Jurkat, Clone E6-1 (cell line): ENCODE measurements at regions not wholly inside any gene's neighbourhood (a gene's known extent, or its start where the extent isn't known, plus 50 kb on each side); places are given as distances from the start of the nearest gene placed in this dataset.
"Not testable (repeated sequence)": the region's sequence is repeated elsewhere in the genome, so short reads cannot be mapped to it uniquely, and the experiment has no call there.

Source experiments
- DNase-seq: peaks from one replicate; pipeline ENCODE4 v3.0.0-alpha.2; 2011; ENCODE audit warnings: low read depth, low spot score
- H3K4me3 ChIP-seq: 2 replicates; pipeline ENCODE4 v1.5.1; 2011; ENCODE audit warnings: mild to moderate bottlenecking, low read length, control low read depth, moderate library complexity

DNA sequence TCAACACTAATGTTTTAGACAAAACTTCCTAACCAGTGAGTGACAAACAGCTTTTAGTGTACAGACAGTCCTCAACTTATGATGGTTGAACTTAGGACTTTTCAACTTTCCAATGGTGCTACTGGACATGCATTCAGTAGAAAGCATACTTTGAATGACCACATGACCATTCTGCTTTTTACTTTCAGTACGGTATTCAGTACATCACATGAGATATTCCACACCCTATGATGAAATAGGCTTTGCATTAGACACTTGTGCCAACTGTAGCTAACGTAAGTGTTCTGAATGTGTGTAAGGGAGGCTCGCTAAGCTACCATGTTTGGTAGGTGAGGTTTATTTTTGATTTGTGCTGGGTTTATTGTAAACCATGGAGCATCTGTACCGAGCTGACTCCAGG is 113.7 kb downstream of the WNT7A start:
- DNase-seq: no peak
- H3K4me3 ChIP-seq: no peak overlapping the region

DNA sequence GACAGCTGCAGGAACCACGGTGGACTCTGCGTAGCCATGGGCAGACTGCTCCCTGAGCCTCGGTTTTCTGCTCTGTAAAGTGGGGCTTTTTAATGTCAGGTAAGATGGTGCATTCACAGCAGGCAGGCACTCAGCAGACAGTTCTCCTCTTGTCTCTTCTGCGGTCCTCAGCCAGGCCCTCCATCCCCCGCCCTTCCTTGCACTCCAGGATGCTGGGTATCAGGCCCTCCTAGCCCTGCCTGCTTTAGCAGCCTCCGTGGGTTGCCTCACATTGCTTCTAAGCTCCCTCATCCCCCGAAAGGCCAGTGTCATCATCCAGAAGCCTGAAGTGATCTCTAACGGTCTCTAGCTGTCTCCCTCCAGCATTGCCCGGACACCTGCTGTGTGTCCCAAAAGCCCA is 115.7 kb downstream of the WNT7A start:
- no peak for DNase-seq
- no peak overlapping the region for H3K4me3 ChIP-seq

DNA sequence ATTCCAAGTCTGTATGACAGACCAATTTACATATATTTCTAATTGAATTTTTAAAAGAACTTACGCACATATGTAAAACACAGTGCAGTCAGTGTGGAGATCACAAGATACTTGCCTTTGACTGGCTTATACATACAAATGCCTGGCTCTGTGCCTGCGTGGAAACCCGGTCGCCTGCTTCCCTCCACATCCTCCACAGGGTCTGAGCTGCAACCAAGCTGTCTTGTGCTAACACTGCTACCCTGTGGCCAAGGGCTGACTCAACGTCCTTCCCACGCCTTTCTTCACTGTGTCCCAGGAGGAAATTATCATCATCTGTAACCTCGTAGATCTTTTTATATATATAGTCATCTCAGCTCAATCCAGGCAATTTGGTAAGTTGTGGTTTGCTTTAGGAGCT is 117.0 kb downstream of the WNT7A start:
- no peak overlapping the region for H3K4me3 ChIP-seq
- no peak for DNase-seq

DNA sequence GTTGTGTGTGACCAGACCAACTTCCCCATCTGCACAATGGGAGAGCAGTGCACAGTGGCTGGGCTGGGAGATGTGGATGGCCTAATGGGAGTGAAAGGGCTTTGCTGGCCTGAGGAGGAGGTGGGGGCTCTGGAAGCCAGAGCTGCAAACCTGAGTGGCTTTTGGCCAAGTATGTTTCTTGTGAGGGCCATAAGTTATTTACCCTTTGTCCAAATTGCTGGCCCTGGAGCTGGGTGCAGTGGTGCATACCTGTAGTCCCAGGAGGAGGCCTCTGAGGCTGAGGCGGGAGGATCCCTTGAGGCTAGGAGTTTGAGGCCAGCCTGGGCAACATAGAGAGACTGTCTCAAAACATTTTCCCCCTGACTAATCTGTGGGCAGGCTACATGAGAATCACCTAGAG is 129.1 kb downstream of the WNT7A start:
- no peak for DNase-seq
- H3K4me3 ChIP-seq: no peak overlapping the region

DNA sequence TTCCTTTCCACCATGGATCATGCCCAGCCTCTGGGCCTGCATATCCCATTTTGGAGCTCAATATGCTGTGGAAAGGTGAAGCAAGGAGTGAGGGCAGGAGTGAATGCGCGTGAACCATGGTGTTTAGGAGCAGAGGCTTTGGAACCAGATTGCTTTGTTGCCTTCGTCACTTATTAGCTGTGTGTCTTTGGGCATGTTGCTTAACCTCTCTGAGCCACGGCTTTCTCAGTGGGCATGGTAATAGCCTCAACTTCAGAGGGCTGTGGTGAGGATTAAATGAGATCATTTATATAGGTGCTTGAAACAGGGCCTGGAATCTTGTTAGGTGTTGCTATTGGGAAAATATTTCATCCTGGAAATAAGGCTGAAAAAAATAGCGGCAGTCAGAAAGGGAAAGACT is 129.7 kb downstream of the WNT7A start:
- no peak overlapping the region for H3K4me3 ChIP-seq
- no peak for DNase-seq

DNA sequence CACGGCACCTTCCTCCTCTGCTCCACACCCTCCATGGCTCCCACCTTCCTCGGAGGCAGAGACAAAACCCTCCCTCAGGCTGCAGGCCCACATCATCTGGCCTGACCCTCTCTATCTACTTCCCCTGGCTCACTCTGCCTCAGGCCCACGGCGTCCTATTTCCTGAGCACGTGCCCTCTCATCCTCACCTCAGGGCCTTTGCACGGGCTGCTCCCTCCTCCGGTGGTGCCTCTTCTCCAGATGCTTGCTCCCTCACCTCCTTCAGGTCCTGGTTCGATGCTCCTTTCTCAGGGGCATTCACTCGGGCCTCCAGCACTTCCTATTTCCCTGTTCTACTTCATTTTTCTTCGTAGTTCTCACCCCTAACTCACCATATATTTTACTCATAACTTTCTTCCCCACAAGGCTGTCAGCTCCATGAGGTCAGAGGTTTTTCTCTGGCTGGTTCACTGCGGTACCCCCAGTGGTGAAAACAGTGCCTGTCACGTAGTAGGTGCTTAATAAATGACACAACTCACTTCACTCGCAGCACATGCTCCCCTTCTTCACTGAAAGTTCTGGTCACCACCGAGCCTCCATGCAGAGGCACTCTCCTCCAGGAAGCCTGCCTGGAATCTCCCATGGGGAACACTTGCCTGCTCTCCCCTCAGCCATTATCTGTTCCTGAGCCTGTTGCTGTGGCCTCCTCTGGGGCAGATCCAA is 130.7 kb downstream of the WNT7A start:
- no peak overlapping the region for H3K4me3 ChIP-seq
- DNase-seq: no peak

DNA sequence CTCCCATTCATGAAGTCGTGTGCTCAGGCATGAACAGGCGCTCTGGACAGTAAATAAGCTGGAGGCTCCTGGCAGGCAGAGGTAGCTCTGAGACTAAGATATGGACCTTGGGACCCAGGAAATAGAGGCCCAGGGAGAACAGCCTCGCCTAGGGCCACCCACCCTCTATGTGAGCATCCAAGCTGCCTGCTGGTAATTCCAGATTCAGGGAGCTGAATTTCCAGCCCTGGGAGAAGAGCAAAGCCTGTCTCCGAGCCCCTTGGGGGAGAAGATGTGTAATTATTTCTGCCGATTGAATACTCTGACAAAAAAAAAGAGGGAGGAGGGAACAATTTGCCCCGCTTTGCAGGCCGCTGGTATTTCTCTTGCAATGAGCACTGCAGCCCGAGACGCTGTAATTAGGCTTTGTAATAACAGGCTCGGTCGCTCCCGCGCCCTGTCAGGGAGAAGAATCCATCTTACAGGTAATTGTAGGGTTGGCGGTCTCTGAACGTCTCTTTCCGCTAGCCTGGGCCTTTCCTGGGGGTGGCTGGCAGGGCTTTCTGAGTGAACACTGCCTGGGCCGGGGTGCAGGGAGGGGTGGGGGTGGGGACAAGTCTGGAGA is 131.5 kb downstream of the WNT7A start:
- H3K4me3 ChIP-seq: no peak overlapping the region
- DNase-seq: no peak

DNA sequence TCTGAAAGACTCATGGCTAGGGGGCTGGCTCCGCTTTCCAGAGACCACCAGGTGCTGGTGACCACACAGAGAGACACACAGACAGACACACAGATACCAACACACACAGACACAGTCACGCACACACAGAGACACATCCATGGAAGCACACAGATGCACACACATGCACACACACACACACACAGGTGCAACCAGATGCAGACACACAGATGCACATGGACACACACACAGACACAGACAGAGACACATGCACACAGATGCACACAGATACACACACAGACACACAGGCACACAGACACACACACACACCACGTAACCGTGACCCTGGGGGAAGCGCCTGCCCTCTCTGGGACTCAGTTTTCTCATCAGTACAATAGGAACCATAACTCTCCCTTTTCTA is 132.2 kb downstream of the WNT7A start:
- DNase-seq: no peak
- no peak overlapping the region for H3K4me3 ChIP-seq

DNA sequence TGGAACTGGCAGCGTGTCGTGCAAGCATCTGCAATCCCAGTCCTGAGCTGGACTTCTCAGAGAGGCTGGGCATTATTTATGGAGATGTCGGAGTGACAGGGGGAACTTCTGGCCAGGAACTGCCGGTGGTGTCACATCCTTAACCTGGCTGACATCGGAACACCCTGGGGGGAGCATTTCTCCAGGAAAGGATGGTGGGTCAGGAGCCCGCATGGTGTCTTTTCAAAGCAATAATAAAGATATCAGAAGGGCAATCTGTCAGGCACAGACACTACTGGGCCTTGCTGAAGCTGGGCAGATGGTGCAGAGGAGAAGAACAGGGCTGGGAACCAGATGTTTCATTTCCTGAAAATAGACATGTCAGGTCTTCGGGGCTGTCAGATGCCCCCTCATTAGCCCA is 133.5 kb downstream of the WNT7A start:
- DNase-seq: no peak
- no peak overlapping the region for H3K4me3 ChIP-seq

DNA sequence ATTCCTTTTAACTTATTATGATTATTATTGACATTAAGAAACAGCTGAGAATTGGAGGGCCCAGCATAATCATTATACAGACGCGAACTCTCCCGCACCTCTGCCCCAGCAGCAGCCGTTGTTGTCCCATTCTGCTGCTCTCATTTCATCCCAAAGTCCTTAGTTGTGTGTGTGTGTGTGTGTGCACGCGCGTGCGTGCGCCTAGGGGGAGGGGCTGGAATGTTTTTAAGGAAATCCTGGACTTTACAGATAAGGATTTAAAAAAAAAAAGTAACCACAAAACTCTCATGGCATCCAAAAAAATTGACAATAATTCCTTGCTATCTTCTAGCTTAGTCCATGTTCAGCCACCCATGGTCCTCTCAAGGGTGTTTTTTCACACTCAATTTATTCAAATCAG is 134.2 kb downstream of the WNT7A start:
- H3K4me3 ChIP-seq: no peak overlapping the region

DNA sequence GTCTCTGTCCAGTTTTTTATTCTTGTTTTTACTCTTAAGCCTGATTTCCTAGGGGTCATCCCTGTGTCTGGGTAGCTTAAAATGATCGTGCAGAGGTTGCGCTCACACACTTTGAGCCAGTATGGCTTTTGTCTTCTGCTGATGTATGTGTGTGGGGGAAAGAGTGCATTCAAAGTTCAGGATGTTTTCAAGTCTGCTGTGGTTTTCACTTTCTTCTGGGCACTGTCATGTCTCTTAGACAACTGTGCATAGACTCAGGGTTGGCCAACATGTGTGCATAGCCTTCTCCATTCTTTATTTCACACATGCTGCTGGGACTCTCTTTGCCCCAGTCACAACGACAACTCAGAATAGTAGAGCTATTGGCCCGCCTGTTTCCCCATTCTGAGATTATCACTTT is 139.1 kb downstream of the WNT7A start:
- DNase-seq: no peak

More for the DNA sequence above, 134.2 kb downstream of the WNT7A start:
- DNase-seq: no peak

DNA sequence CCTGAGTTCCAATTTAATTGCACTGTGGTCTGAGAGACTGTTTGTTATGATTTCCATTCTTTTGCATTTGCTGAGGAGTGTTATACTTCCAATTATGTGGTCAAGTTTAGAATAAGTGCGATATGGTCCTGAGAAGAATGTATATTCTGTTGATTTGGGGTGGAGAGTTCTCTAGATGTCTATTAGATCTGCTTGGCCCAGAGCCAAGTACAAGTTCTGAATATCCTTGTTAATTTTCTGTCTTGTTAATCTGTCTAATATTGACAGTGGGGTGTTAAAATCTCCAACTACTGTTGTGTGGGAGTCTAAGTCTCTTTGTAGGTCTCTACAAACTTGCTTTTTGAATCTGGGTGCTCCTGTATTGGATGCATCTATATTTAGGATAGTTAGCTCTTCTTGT is 146.1 kb downstream of the WNT7A start:
- DNase-seq, H3K4me3 ChIP-seq: not testable (repeated sequence)

More for the DNA sequence above, 139.1 kb downstream of the WNT7A start:
- no peak overlapping the region for H3K4me3 ChIP-seq

DNA sequence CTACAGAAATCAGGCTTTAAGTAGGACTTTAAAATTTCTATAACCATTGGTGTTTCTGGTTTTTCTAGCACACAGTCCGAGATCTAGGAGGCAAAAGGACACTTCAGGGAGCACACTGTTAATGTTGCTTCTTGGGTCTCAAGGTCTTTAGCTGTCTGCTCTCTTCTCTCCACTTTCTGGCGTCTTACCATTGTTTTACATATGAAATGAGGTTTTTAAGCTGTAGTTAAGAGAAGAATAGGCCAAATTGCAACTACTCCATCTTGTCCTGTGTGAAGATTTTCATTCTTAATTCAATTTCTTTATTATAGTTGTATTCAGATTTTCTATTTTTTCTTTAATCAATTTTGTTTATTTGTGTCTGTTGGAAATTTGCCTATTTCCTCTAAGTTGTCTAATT is 151.4 kb downstream of the WNT7A start:
- DNase-seq: no peak
- no peak overlapping the region for H3K4me3 ChIP-seq

DNA sequence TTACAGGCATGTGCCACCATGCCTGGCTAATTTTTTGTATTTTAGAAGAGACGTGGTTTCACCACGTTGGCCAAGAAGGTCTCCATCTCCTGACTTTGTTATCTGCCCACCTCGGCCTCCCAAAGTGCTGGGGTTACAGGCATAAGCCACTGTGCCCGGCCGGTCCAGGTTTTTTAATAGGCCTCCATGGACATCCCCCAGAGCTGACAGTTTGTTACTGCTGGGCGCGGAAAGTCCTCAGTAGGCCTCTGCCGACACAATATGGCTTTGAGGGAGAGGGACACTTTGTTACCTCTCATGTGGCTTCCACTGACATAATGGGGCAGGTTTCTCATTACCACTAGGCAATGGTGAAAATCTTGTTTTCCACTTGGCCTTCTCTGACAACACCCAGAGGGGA is 152.0 kb downstream of the WNT7A start:
- no peak for DNase-seq

DNA sequence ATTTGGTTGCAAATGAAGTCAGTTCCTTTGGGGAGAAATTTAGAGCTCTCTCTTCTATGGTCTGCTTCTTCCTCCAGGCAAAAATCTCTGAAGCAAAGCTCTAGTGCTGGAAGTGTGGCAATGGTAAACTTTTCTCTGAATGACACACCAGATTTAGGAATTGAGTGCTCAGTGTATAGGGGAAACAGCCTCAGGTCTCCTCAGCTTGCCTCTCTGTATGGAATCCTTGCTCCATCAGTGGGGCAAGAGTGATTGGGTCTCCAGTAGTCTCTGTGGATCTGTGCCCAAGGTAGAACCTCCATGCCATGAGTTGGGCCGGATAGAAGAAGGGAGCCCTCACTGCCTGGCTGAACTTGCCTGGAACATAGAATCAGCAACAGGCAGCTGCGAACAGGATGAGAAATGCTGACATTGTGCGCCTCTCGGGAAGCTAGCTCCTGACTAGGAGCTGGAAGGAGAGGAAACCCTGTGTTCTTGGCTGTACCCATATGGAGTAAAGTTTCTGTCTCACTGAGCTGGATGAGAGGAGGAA is 156.1 kb downstream of the WNT7A start:
- H3K4me3 ChIP-seq: no peak overlapping the region
- DNase-seq: no peak

More for the DNA sequence above, 152.0 kb downstream of the WNT7A start:
- H3K4me3 ChIP-seq: no peak overlapping the region

DNA sequence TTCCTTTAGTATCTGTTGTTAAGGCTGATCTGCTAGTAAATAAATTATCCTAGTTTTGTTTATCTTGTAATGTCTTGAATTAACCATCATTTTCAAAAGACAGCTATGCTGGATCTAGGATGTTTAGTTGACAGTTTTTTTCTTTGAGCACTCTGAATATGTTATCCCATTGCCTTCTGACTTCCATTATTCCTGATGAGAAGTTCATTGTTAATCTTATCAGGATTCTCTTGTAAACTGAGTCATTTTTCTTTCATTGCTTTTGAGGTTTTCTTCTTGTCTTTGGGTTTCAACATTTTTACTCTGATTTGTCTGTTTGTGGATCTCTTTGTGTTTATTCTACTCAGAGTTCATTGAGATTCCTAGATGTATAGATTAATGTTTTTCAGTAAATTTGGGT is 157.7 kb downstream of the WNT7A start:
- no peak for DNase-seq
- no peak overlapping the region for H3K4me3 ChIP-seq

DNA sequence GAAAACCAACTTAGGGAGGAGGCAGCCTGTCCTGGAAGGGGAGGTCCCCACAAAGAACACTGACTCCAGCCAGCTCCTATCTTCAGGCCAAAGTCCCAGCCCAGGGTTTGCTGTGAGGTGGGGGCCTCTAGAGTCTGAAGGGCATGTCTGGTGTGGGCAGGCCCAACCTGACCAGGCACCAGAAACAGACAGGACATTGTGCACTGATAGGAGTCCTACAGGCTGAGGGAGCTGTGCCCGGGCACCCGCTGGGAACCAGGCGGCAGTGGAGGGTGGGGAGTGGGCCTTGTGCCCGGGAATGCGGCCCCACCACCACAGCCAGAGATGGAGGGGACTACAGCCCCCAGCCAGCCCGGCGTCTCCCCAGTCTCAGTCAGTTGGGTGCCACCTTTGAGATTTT is 161.4 kb downstream of the WNT7A start:
- no peak for DNase-seq
- no peak overlapping the region for H3K4me3 ChIP-seq

DNA sequence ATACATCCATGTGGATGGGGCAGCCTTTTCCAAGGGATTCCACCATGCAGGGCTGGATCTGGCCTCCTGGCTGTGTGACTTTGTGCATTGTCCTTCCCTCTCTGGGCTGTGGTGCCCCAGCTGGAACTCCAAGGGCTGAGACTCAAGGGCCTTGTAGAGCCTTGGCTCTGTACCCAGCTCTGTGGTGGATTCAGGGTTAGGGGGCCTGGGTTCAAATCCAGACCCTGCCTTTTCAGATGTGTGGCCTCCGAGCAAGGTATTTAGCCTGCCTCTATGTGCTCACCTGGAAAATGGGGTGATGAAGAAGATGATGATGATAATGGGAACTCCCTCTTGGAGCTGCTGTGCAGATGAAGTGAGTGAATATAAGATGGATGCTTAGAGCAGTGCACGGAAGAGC is 161.9 kb downstream of the WNT7A start:
- DNase-seq: no peak
- H3K4me3 ChIP-seq: no peak overlapping the region

DNA sequence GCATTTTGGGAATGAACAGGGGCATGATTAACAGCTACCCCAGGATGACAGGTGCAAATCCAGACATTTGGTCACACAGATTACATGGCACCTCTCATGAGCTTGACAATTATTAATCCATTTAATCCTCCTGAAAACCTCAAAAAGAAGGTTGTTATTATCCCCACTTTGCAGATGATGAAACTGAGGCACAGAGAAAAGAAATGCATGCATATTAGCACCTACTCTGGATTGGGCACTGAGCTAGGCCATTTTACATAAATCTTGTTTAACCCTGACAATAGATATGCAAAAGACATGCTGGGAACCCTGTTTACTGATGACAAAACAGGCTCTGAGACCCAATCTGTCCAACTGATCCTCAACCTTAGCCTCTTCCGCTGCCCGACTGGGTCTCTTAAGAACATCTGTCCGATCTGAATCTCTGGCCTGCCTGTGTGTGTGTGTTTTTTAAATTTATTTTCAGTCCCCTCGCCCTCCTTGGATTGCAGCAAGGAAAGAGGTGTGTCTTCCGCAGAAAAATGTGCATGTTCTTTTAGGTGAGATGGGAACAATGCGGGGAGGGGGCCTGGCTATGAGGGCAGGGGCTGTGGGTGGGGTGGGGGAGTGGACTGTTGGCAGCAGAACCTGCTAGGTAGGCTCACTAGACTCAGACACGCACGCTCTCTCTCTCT is 162.5 kb downstream of the WNT7A start:
- H3K4me3 ChIP-seq: no peak overlapping the region
- DNase-seq: no peak

DNA sequence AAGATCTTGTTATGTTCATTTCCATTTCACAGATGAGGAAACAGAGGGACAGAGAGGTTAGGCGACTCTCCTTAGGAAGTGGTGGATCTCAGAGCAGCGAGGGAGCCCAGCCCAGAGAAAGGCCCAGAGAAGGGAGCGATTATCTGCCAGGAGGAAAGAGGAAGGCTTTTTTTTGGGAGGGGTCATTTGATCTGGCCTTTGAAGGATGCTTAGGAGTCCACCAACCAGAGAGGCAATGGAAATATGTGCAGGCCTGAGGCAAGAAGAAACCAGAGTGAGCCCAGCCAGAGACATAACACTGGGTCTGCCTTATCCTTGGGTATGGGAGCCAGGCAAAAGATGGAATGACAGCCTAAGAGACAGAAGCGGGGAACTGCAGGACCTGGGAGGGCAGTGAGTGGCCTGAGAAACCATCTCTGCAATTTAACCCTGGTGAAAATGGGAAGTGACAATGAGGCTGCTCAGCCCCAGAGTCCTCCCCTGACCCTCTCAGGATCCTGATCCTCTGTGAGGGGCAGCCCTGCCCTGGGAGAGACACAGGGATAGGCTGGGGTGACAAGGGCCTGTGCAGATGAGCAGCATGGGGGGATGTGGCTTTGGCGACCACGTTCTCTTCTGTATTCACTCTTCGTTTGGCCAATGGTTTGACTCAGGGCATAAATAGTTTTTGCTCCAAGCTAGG is 163.2 kb downstream of the WNT7A start:
- no peak overlapping the region for H3K4me3 ChIP-seq
- no peak for DNase-seq
